Activated naive CD4-positive, alpha-beta T cell treated with anti-CD3 and anti-CD28 coated beads, Interleukin-2, amount 50 U/mL, for 24 hours (primary cell): ENCODE measurements at regions not wholly inside any gene's neighbourhood (a gene's known extent, or its start where the extent isn't known, plus 50 kb on each side); places are given as distances from the start of the nearest gene placed in this dataset.

Experiments
- H3K27ac Mint-ChIP-seq: one replicate; pipeline ENCODE4 v1.8.0; 2021; ENCODE audit warnings: mild to moderate bottlenecking, mixed read lengths
- H3K27me3 Mint-ChIP-seq: one replicate; pipeline ENCODE4 v1.8.0; 2021; ENCODE audit warnings: mixed read lengths
- H3K36me3 Mint-ChIP-seq: one replicate; pipeline ENCODE4 v1.8.0; 2021; ENCODE audit warnings: mixed read lengths
- H3K4me1 Mint-ChIP-seq: one replicate; pipeline ENCODE4 v1.8.0; 2021; ENCODE audit warnings: mixed read lengths
- H3K4me3 Mint-ChIP-seq: one replicate; pipeline ENCODE4 v1.8.0; 2021; ENCODE audit warnings: mild to moderate bottlenecking, mixed read lengths
- H3K9me3 Mint-ChIP-seq: one replicate; pipeline ENCODE4 v1.8.0; 2021; ENCODE audit warnings: mixed read lengths

- Mint-ChIP-seq H3K27ac (no peak overlapping the region), H3K36me3 (no peaks in the 10 kb centered on the region), H3K27me3 (no peaks in the 10 kb centered on the region), H3K4me3 (no peak overlapping the region), H3K9me3 (no peaks in the 10 kb centered on the region), H3K4me1 (peaks cover 4% of the 10 kb centered on the region)
Observed at GRCh38 chr12:11946161-11946560, 124.6 kb upstream of the BCL2L14 start.

- Mint-ChIP-seq H3K9me3 (no peaks in the 10 kb centered on the region), H3K27me3 (no peaks in the 10 kb centered on the region), H3K4me1 (peaks cover 4% of the 10 kb centered on the region), H3K4me3 (no peak overlapping the region), H3K27ac (no peak overlapping the region), H3K36me3 (no peaks in the 10 kb centered on the region)
Observed at GRCh38 chr12:11947213-11947612, 123.5 kb upstream of the BCL2L14 start.

- H3K4me3 Mint-ChIP-seq, result no peak overlapping the region
- no peak overlapping the region for H3K27ac Mint-ChIP-seq
- no peaks in the 10 kb centered on the region for H3K27me3 Mint-ChIP-seq
- H3K36me3 Mint-ChIP-seq, result no peaks in the 10 kb centered on the region
- H3K9me3 Mint-ChIP-seq, result no peaks in the 10 kb centered on the region
- H3K4me1 Mint-ChIP-seq, result peaks cover 14% of the 10 kb centered on the region
Observed at GRCh38 chr12:11949738-11950411, 120.9 kb upstream of the BCL2L14 start.

- H3K4me1 Mint-ChIP-seq, result peaks cover 14% of the 10 kb centered on the region
- no peaks in the 10 kb centered on the region for H3K27me3 Mint-ChIP-seq
- H3K9me3 Mint-ChIP-seq, result no peaks in the 10 kb centered on the region
- no peak overlapping the region for H3K4me3 Mint-ChIP-seq
- no peak overlapping the region for H3K27ac Mint-ChIP-seq
- no peaks in the 10 kb centered on the region for H3K36me3 Mint-ChIP-seq
Observed at GRCh38 chr12:11951209-11951608, 119.5 kb upstream of the BCL2L14 start.

- peaks cover 16% of the 10 kb centered on the region for H3K4me1 Mint-ChIP-seq
- H3K27ac Mint-ChIP-seq, result no peak overlapping the region
- H3K27me3 Mint-ChIP-seq, result no peaks in the 10 kb centered on the region
- no peak overlapping the region for H3K4me3 Mint-ChIP-seq
- no peaks in the 10 kb centered on the region for H3K36me3 Mint-ChIP-seq
- H3K9me3 Mint-ChIP-seq, result no peaks in the 10 kb centered on the region
Observed at GRCh38 chr12:11953523-11953922, 117.2 kb upstream of the BCL2L14 start.

- H3K4me1 Mint-ChIP-seq, result peaks cover 23% of the 10 kb centered on the region
- H3K9me3 Mint-ChIP-seq, result no peaks in the 10 kb centered on the region
- no peak overlapping the region for H3K27ac Mint-ChIP-seq
- H3K4me3 Mint-ChIP-seq, result no peak overlapping the region
- H3K27me3 Mint-ChIP-seq, result no peaks in the 10 kb centered on the region
- no peaks in the 10 kb centered on the region for H3K36me3 Mint-ChIP-seq
Observed at GRCh38 chr12:11954181-11954580, 116.6 kb upstream of the BCL2L14 start.

GRCh38 chr12:11958221-11959091 is 112.3 kb upstream of the BCL2L14 start:
- Mint-ChIP-seq H3K4me3 (no peak overlapping the region), H3K27ac (peak overlapping the region; percentile 6), H3K36me3 (peaks cover 2% of the 10 kb centered on the region), H3K27me3 (no peaks in the 10 kb centered on the region), H3K9me3 (no peaks in the 10 kb centered on the region), H3K4me1 (peaks cover 28% of the 10 kb centered on the region)

GRCh38 chr12:11959117-11959823 is 111.5 kb upstream of the BCL2L14 start:
- Mint-ChIP-seq H3K27me3 (no peaks in the 10 kb centered on the region), H3K9me3 (no peaks in the 10 kb centered on the region)

GRCh38 chr12:11960646-11961045 is 110.1 kb upstream of the BCL2L14 start:
- Mint-ChIP-seq H3K4me3 (no peak overlapping the region), H3K27ac (no peak overlapping the region), H3K27me3 (no peaks in the 10 kb centered on the region), H3K9me3 (no peaks in the 10 kb centered on the region), H3K36me3 (peaks cover 2% of the 10 kb centered on the region), H3K4me1 (peaks cover 18% of the 10 kb centered on the region)

More at GRCh38 chr12:11959117-11959823, 111.5 kb upstream of the BCL2L14 start:
- Mint-ChIP-seq H3K36me3 (peaks cover 2% of the 10 kb centered on the region), H3K4me3 (no peak overlapping the region), H3K27ac (peak overlapping the region; percentile 1), H3K4me1 (peaks cover 23% of the 10 kb centered on the region)

- peaks cover 18% of the 10 kb centered on the region for H3K4me1 Mint-ChIP-seq
- H3K27me3 Mint-ChIP-seq, result no peaks in the 10 kb centered on the region
- H3K9me3 Mint-ChIP-seq, result no peaks in the 10 kb centered on the region
- no peak overlapping the region for H3K27ac Mint-ChIP-seq
- H3K36me3 Mint-ChIP-seq, result peaks cover 2% of the 10 kb centered on the region
- no peak overlapping the region for H3K4me3 Mint-ChIP-seq
Observed at GRCh38 chr12:11961686-11962085, 109.1 kb upstream of the BCL2L14 start.

- H3K36me3 Mint-ChIP-seq, result peaks cover 2% of the 10 kb centered on the region
- no peaks in the 10 kb centered on the region for H3K9me3 Mint-ChIP-seq
- H3K4me3 Mint-ChIP-seq, result no peak overlapping the region
- H3K4me1 Mint-ChIP-seq, result peaks cover 22% of the 10 kb centered on the region
- H3K27ac Mint-ChIP-seq, result no peak overlapping the region
- no peaks in the 10 kb centered on the region for H3K27me3 Mint-ChIP-seq
Observed at GRCh38 chr12:11962860-11963259, 107.9 kb upstream of the BCL2L14 start.

GRCh38 chr12:11963841-11964471 is 106.8 kb upstream of the BCL2L14 start:
- no peak overlapping the region for H3K27ac Mint-ChIP-seq
- H3K9me3 Mint-ChIP-seq, result no peaks in the 10 kb centered on the region
- H3K27me3 Mint-ChIP-seq, result no peaks in the 10 kb centered on the region
- H3K36me3 Mint-ChIP-seq, result peaks cover 2% of the 10 kb centered on the region
- H3K4me3 Mint-ChIP-seq, result no peak overlapping the region
- peaks cover 12% of the 10 kb centered on the region for H3K4me1 Mint-ChIP-seq

- Mint-ChIP-seq H3K36me3 (peaks cover 2% of the 10 kb centered on the region), H3K4me1 (peaks cover 9% of the 10 kb centered on the region), H3K27me3 (no peaks in the 10 kb centered on the region), H3K9me3 (no peaks in the 10 kb centered on the region), H3K27ac (no peak overlapping the region), H3K4me3 (no peak overlapping the region)
Observed at GRCh38 chr12:11965258-11965910, 105.4 kb upstream of the BCL2L14 start.

- Mint-ChIP-seq H3K27ac (no peak overlapping the region), H3K4me1 (peaks cover 9% of the 10 kb centered on the region), H3K36me3 (peaks cover 2% of the 10 kb centered on the region), H3K4me3 (no peak overlapping the region), H3K27me3 (no peaks in the 10 kb centered on the region), H3K9me3 (no peaks in the 10 kb centered on the region)
Observed at GRCh38 chr12:11967376-11968047, 103.2 kb upstream of the BCL2L14 start.

- no peak overlapping the region for H3K27ac Mint-ChIP-seq
- H3K4me3 Mint-ChIP-seq, result no peak overlapping the region
- peaks cover 9% of the 10 kb centered on the region for H3K4me1 Mint-ChIP-seq
- no peaks in the 10 kb centered on the region for H3K9me3 Mint-ChIP-seq
- H3K27me3 Mint-ChIP-seq, result no peaks in the 10 kb centered on the region
- peaks cover 2% of the 10 kb centered on the region for H3K36me3 Mint-ChIP-seq
Observed at GRCh38 chr12:11968048-11968383, 102.7 kb upstream of the BCL2L14 start.
